ENCODE measurements at regions not wholly inside any gene's neighbourhood (a gene's known extent, or its start where the extent isn't known, plus 50 kb on each side); places are given as distances from the start of the nearest gene placed in this dataset.
"Not testable (repeated sequence)": the region's sequence is repeated elsewhere in the genome, so short reads cannot be mapped to it uniquely, and the experiment has no call there.

DNA sequence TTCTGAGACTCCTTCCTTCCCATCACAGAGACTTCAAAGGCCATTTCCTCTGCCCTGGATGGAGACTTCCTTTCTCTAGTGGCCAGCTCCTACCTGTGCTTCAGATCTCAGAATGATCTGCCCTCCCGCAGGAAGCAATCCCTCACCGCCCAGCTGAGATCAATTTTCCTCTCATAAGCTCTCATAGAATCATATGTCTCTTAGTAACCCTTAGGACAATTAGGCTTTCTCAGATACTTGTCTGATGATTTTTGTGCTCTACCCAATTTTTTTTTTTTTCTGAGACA is 212.6 kb upstream of the PRSS58 start:
- Histone ChIP-seq H3K27ac (ENCODE audit: low read depth, low read length) (no peak overlapping the region), H3K9ac (ENCODE audit: low read length in 5 of 5) (no peak overlapping the region), H3K27me3 (ENCODE audit: control insufficient read depth in 5 of 5, insufficient read depth in 4 of 5, low read length in 5 of 5) (no peaks in the 10 kb centered on the region), H3K4me3 (ENCODE audit: low read depth in 1 of 5, low read length in 5 of 5) (no peak overlapping the region), H3K4me1 (ENCODE audit: control insufficient read depth in 5 of 5, insufficient read depth in 5 of 5, low read length in 5 of 5) (no peaks in the 10 kb centered on the region), H3K9me3 (ENCODE audit: control insufficient read depth in 5 of 5, low read length in 5 of 5) (no peaks in the 10 kb centered on the region), H3K36me3 (ENCODE audit: control insufficient read depth in 5 of 5, insufficient read depth in 5 of 5, low read length in 5 of 5) (no peaks in the 10 kb centered on the region)

DNA sequence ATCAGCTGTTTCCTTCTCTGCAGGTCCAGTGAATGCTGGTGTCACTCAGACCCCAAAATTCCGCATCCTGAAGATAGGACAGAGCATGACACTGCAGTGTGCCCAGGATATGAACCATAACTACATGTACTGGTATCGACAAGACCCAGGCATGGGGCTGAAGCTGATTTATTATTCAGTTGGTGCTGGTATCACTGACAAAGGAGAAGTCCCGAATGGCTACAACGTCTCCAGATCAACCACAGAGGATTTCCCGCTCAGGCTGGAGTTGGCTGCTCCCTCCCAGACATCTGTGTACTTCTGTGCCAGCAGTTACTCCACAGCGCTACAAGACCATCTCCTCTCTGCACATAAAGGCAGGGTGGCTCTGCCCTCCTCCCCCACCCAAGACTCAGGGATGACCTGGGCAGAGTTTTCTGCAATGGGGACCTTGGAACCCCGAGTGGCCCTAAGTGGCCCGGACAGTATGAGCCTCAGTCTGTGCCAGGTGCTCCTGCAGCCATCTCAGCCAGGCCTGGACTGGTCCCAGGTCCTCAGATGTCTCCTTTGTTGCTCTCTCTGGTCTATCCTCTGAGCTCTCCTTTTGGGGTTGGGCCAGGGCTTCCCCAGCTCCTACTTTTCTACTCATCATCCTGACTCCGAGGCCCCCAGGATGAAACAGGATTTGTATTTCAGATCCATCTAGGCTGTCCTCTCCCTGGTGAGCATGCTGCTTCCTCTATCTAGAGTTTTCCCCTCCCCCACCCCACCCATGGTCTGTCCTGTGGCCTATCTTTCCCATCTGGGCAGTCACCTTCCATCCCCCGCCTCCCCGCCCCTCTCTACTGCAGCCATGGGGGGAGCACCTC is 212.1 kb upstream of the PRSS58 start:
- no peak overlapping the region for H3K9ac ChIP-seq (ENCODE audit: low read length in 5 of 5)
- no peaks in the 10 kb centered on the region for H3K36me3 ChIP-seq (ENCODE audit: control insufficient read depth in 5 of 5, insufficient read depth in 5 of 5, low read length in 5 of 5)
- H3K27me3 ChIP-seq (ENCODE audit: control insufficient read depth in 5 of 5, insufficient read depth in 4 of 5, low read length in 5 of 5): no peaks in the 10 kb centered on the region
- H3K4me3 ChIP-seq (ENCODE audit: low read depth in 1 of 5, low read length in 5 of 5): no peak overlapping the region
- H3K4me1 ChIP-seq (ENCODE audit: control insufficient read depth in 5 of 5, insufficient read depth in 5 of 5, low read length in 5 of 5): no peaks in the 10 kb centered on the region
- no peak overlapping the region for H3K27ac ChIP-seq (ENCODE audit: low read depth, low read length)
- H3K9me3 ChIP-seq (ENCODE audit: control insufficient read depth in 5 of 5, low read length in 5 of 5): no peaks in the 10 kb centered on the region

DNA sequence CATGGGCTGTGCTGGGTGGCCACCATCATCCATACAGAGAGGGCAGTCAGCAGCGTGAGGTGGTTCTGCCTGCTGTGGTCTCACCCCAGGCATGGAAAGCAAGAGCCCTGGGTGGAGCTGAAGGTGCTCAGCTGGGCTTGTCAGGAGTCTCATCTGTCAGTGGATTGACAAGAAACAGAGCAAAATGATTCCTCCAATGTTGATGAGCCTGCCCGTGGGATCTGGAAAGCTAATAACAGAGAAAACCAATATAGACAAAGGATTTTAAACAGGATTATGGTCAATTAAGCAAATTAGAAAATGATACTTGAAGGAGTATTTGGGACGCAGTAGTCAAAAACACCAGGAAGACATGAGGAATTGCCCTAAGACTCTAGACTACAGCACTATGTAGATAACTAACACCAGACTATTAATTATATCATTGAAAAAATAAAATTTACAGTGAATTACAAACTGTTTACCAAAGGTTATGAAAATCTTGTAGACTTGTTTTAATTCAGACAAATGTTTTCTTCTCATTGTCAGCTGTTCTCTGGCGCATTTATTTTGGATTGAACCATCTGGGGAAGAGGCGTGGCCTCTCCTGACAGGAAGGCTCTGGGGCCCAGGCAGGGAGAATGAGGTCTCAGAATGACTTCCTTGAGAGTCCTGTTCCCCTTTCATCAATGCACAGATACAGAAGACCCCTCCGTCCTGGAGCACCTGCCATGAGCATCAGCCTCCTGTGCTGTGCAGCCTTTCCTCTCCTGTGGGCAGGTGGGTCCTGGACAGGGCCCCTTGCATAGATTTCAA is 211.2 kb upstream of the PRSS58 start:
- no peaks in the 10 kb centered on the region for H3K36me3 ChIP-seq (ENCODE audit: control insufficient read depth in 5 of 5, insufficient read depth in 5 of 5, low read length in 5 of 5)
- H3K4me1 ChIP-seq (ENCODE audit: control insufficient read depth in 5 of 5, insufficient read depth in 5 of 5, low read length in 5 of 5): no peaks in the 10 kb centered on the region
- H3K9ac ChIP-seq (ENCODE audit: low read length in 5 of 5): no peak overlapping the region
- H3K27ac ChIP-seq (ENCODE audit: low read depth, low read length): no peak overlapping the region
- no peaks in the 10 kb centered on the region for H3K27me3 ChIP-seq (ENCODE audit: control insufficient read depth in 5 of 5, insufficient read depth in 4 of 5, low read length in 5 of 5)
- H3K9me3 ChIP-seq (ENCODE audit: control insufficient read depth in 5 of 5, low read length in 5 of 5): no peaks in the 10 kb centered on the region
- H3K4me3 ChIP-seq (ENCODE audit: low read depth in 1 of 5, low read length in 5 of 5): no peak overlapping the region

DNA sequence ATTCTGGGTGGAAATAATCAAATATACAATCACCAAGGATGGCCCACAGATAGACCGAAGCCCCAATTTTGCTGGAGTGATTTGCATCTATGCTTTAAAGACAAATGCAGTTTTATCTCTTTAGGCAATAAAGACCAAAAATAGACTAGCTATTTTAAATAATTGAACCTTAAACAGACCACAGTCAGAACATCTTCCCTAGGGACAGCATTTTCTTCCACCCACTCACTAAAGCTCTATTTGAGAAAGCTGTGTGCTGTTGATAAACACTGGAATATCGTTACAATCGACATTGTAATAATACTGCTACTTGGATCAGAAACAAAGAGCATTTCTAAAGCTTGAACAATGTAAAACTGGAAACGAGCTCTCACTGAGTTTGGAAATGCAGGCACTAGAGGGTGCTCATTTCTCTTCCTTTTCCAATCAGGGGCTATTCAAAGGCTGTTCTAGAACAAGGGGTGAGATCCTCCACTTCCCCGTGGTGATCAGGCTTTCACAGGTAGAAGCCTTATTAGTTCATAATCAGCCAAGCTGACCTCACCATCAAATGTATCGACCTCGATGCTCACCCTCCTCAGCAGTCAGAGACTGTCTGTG is 209.3 kb upstream of the PRSS58 start:
- not testable (repeated sequence) for H3K27ac ChIP-seq (ENCODE audit: low read depth, low read length); H3K4me1 ChIP-seq (ENCODE audit: control insufficient read depth in 5 of 5, insufficient read depth in 5 of 5, low read length in 5 of 5); H3K9ac ChIP-seq (ENCODE audit: low read length in 5 of 5); H3K36me3 ChIP-seq (ENCODE audit: control insufficient read depth in 5 of 5, insufficient read depth in 5 of 5, low read length in 5 of 5); H3K4me3 ChIP-seq (ENCODE audit: low read depth in 1 of 5, low read length in 5 of 5); H3K9me3 ChIP-seq (ENCODE audit: control insufficient read depth in 5 of 5, low read length in 5 of 5); H3K27me3 ChIP-seq (ENCODE audit: control insufficient read depth in 5 of 5, insufficient read depth in 4 of 5, low read length in 5 of 5)

DNA sequence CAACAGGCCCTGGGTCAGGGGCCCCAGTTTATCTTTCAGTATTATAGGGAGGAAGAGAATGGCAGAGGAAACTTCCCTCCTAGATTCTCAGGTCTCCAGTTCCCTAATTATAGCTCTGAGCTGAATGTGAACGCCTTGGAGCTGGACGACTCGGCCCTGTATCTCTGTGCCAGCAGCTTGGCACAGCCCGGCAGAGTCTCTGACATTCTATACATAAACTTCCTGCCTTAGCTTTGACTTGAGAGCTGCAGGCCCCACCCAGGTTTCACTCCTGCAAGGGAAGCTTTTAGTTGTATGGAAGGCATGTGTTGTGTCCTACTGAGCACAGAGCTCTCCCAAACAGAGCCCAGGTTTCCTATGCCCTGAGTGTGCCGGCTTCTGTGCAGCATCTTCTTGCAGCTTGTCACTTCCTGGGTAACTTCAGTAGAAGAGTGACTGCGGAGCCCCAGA is 205.6 kb upstream of the PRSS58 start:
- Histone ChIP-seq H3K9ac (ENCODE audit: low read length in 5 of 5) (no peak overlapping the region), H3K4me3 (ENCODE audit: low read depth in 1 of 5, low read length in 5 of 5) (no peak overlapping the region), H3K4me1 (ENCODE audit: control insufficient read depth in 5 of 5, insufficient read depth in 5 of 5, low read length in 5 of 5) (peaks cover 0 to 8% (median 0%) of the 10 kb centered on the region in 5 donors), H3K27me3 (ENCODE audit: control insufficient read depth in 5 of 5, insufficient read depth in 4 of 5, low read length in 5 of 5) (peaks cover 0 to 7% (median 0%) of the 10 kb centered on the region in 5 donors), H3K27ac (ENCODE audit: low read depth, low read length) (no peak overlapping the region), H3K36me3 (ENCODE audit: control insufficient read depth in 5 of 5, insufficient read depth in 5 of 5, low read length in 5 of 5) (no peaks in the 10 kb centered on the region), H3K9me3 (ENCODE audit: control insufficient read depth in 5 of 5, low read length in 5 of 5) (no peaks in the 10 kb centered on the region)

DNA sequence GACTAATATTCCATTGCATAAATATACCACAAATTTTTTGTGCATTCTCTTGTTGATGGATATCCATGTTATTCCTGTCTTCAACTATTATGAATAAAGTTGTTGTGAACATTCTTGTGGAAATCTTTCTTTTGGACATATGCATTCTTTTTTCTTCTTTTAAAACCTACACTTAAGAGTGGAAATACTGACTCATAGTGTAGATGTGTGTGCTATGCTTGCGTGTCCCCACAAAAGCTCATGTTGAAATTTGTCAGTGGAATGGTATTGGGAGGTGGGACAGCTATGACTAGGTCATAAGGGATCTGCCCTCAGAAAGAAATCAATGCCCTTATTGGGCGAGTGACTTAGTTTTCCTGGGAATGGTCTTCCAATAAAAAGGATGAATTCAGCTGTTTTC is 203.6 kb upstream of the PRSS58 start:
- Histone ChIP-seq H3K27me3 (ENCODE audit: control insufficient read depth in 5 of 5, insufficient read depth in 4 of 5, low read length in 5 of 5) (peaks cover 0 to 7% (median 0%) of the 10 kb centered on the region in 5 donors), H3K27ac (ENCODE audit: low read depth, low read length) (no peak overlapping the region), H3K4me3 (ENCODE audit: low read depth in 1 of 5, low read length in 5 of 5) (no peak overlapping the region), H3K9me3 (ENCODE audit: control insufficient read depth in 5 of 5, low read length in 5 of 5) (no peaks in the 10 kb centered on the region), H3K4me1 (ENCODE audit: control insufficient read depth in 5 of 5, insufficient read depth in 5 of 5, low read length in 5 of 5) (peaks cover 0 to 8% (median 0%) of the 10 kb centered on the region in 5 donors), H3K9ac (ENCODE audit: low read length in 5 of 5) (no peak overlapping the region), H3K36me3 (ENCODE audit: control insufficient read depth in 5 of 5, insufficient read depth in 5 of 5, low read length in 5 of 5) (no peaks in the 10 kb centered on the region)

DNA sequence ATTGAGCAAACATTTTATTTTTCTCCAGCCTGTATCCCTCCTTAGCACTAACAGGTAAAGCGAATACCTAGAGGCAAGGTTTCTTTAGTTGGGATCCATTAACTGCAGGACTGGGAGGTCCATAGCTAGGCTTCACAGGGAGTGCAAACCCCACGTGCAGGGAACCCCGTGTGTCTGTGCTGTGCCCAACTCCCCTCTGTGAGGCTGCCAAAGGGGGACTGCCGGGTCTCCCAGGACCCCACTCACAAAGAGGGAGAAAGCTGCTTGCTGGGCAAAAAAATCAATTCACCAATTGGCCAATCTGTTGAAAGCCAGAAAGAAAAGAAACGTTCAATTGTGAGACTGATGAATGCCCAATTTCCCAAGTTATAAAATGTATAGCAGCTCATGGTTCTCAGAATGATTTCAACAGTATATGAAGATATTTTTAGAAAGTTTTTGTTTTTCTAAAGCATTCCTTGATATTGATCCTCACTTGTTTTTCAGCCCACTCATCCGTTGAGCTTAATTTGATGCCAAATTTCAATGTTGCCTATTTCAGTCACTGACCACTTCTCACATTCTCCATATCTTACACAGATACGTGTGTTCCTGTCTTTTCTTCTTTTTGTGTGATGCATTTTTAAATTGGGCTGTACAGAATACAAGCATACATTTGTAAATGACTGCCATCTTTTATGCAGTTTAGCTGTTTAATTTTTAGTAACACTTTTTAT is 202.7 kb upstream of the PRSS58 start:
- no peak overlapping the region for H3K4me3 ChIP-seq (ENCODE audit: low read depth in 1 of 5, low read length in 5 of 5)
- no peak overlapping the region for H3K9ac ChIP-seq (ENCODE audit: low read length in 5 of 5)
- H3K4me1 ChIP-seq (ENCODE audit: control insufficient read depth in 5 of 5, insufficient read depth in 5 of 5, low read length in 5 of 5): peaks cover 0 to 8% (median 0%) of the 10 kb centered on the region in 5 donors
- H3K9me3 ChIP-seq (ENCODE audit: control insufficient read depth in 5 of 5, low read length in 5 of 5): no peaks in the 10 kb centered on the region
- no peaks in the 10 kb centered on the region for H3K36me3 ChIP-seq (ENCODE audit: control insufficient read depth in 5 of 5, insufficient read depth in 5 of 5, low read length in 5 of 5)
- peaks cover 0 to 7% (median 0%) of the 10 kb centered on the region in 5 donors for H3K27me3 ChIP-seq (ENCODE audit: control insufficient read depth in 5 of 5, insufficient read depth in 4 of 5, low read length in 5 of 5)
- no peak overlapping the region for H3K27ac ChIP-seq (ENCODE audit: low read depth, low read length)

DNA sequence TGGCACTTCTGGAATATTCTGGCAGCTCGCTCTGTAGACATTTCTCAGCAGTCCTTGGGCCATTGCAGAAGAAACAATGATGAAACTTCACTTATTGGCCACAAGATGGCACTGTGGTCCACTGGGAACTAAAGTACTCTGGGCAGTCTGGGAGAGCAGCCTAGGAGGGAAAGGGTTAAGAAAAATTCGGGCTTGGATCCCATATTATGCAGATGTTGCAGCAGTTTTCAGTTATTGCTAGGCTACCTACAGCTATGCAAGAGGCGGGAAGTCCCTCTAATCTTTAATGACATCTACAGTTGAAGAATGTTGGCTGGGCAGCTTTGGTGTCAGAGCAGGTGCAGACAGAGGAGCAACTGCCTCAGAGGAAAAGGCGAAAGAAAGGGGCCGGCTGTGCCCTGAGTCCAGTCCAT is 201.7 kb upstream of the PRSS58 start:
- Histone ChIP-seq H3K36me3 (ENCODE audit: control insufficient read depth in 5 of 5, insufficient read depth in 5 of 5, low read length in 5 of 5) (no peaks in the 10 kb centered on the region), H3K27ac (ENCODE audit: low read depth, low read length) (no peak overlapping the region), H3K4me1 (ENCODE audit: control insufficient read depth in 5 of 5, insufficient read depth in 5 of 5, low read length in 5 of 5) (peaks cover 0 to 8% (median 0%) of the 10 kb centered on the region in 5 donors), H3K4me3 (ENCODE audit: low read depth in 1 of 5, low read length in 5 of 5) (no peak overlapping the region), H3K27me3 (ENCODE audit: control insufficient read depth in 5 of 5, insufficient read depth in 4 of 5, low read length in 5 of 5) (peaks cover 0 to 7% (median 0%) of the 10 kb centered on the region in 5 donors), H3K9me3 (ENCODE audit: control insufficient read depth in 5 of 5, low read length in 5 of 5) (no peaks in the 10 kb centered on the region), H3K9ac (ENCODE audit: low read length in 5 of 5) (no peak overlapping the region)

DNA sequence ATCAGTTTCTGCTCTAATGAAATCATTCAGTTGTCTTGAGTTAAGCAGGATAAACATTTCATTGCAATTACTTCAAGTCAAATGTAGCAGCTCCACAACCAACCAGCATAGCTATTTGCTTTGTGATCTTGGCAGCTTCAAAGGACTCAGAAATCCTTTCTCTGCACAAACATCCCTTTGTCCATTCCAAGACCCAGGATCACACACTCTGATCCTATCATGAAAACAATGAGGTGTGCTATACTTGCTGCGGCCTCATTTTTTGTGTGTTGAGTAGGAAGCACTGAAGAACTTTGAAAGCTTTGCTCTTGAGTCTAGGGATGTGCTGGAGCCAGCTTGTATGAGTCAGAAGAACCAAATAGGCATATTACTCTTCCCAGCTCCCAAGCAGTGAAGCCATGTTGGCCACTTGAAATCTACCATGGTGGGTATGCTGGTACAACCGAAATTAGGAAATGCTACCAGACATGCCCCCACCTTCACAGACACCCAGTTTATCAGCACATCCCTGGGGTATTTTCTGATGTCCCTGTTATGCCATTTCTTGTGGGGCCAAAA is 199.4 kb upstream of the PRSS58 start:
- Histone ChIP-seq H3K9ac (ENCODE audit: low read length in 5 of 5) (no peak overlapping the region), H3K9me3 (ENCODE audit: control insufficient read depth in 5 of 5, low read length in 5 of 5) (no peaks in the 10 kb centered on the region), H3K4me3 (ENCODE audit: low read depth in 1 of 5, low read length in 5 of 5) (no peak overlapping the region), H3K36me3 (ENCODE audit: control insufficient read depth in 5 of 5, insufficient read depth in 5 of 5, low read length in 5 of 5) (no peaks in the 10 kb centered on the region), H3K4me1 (ENCODE audit: control insufficient read depth in 5 of 5, insufficient read depth in 5 of 5, low read length in 5 of 5) (peaks cover 0 to 17% (median 0%) of the 10 kb centered on the region in 5 donors), H3K27ac (ENCODE audit: low read depth, low read length) (no peak overlapping the region), H3K27me3 (ENCODE audit: control insufficient read depth in 5 of 5, insufficient read depth in 4 of 5, low read length in 5 of 5) (no peaks in the 10 kb centered on the region)

All from subcutaneous abdominal adipose tissue (tissue), 5 donors.